Epithelial cell of esophagus (primary cell): ENCODE measurements at regions not wholly inside any gene's neighbourhood (a gene's known extent, or its start where the extent isn't known, plus 50 kb on each side); places are given as distances from the start of the nearest gene placed in this dataset.

Experiments
- DNase-seq: peaks from one replicate; pipeline ENCODE4 v3.0.0; 2010; ENCODE audit warnings: low read depth
- H3K4me3 ChIP-seq: 2 replicates; pipeline ENCODE4 v1.5.1; 2011; ENCODE audit warnings: mild to moderate bottlenecking, low read length, control low read depth
- TF ChIP-seq, protein P1 (sequence below): IDR thresholded peaks from 2 replicates; pipeline ENCODE4 v1.5.1; 2011; ENCODE audit warnings: low read depth, mild to moderate bottlenecking, low read length, control low read depth, inconsistent platforms; ENCODE audit not compliant: insufficient read depth; ENCODE audit errors: missing control alignments

DNA sequence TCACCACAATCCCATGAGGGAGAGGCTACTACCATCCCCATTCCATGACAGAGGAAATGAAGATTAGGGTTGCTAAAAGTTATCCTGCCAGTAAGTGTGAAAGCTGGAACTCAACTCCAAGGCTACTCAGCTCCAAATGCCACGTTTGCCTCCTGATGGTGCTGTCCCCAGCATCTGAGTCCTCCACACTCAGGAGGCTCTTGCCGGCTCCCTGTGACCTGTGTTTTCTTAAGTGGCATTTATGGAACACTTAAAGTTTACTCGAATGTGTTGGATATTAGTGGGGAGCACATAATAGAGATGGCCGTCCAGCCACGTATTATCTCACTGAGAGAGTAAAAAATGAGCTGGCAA lies 267.9 kb downstream of the CBLN1 start:
- no peak for DNase-seq
- TF ChIP-seq, protein P1, sequence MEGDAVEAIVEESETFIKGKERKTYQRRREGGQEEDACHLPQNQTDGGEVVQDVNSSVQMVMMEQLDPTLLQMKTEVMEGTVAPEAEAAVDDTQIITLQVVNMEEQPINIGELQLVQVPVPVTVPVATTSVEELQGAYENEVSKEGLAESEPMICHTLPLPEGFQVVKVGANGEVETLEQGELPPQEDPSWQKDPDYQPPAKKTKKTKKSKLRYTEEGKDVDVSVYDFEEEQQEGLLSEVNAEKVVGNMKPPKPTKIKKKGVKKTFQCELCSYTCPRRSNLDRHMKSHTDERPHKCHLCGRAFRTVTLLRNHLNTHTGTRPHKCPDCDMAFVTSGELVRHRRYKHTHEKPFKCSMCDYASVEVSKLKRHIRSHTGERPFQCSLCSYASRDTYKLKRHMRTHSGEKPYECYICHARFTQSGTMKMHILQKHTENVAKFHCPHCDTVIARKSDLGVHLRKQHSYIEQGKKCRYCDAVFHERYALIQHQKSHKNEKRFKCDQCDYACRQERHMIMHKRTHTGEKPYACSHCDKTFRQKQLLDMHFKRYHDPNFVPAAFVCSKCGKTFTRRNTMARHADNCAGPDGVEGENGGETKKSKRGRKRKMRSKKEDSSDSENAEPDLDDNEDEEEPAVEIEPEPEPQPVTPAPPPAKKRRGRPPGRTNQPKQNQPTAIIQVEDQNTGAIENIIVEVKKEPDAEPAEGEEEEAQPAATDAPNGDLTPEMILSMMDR, result no peak
- no peak overlapping the region for H3K4me3 ChIP-seq

DNA sequence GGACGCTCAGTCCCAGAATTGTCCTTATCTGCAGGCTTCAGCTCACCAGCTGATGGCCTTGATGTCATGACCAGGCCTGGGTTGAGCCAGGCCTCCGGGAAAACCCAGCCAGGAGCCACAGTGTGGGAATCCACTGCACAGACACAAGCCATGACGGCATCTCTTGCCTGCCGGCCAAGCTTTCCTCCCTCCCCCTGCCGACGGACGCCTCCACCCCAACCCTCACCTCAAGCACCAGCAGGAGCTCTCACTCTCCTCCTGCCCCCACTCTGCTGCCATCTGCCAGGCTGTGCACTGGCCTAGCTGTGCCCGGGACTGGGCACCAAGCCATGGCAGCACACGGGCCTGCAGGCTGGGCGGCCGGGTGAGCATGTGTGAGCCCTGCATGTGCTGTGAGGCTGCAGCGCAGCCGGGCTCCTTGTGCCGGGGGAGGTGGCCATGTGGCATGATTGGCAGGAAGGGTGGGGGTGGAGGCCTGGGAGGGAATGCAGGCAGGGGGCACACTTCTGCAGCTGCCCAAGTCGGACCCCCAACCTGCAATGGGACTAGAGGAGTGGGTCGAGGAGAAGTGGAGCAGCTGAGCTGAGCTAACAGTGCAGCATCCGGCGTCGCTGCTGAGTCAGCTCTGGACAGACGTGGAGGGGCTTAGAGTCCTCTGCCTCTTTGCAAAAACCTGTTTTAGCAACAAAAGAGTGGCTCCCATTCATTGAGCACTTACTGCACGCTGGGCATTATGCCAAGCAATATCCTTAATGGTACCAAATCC lies 268.5 kb downstream of the CBLN1 start:
- TF ChIP-seq, protein P1, result no peak
- no peak for DNase-seq
- H3K4me3 ChIP-seq, result no peak overlapping the region

DNA sequence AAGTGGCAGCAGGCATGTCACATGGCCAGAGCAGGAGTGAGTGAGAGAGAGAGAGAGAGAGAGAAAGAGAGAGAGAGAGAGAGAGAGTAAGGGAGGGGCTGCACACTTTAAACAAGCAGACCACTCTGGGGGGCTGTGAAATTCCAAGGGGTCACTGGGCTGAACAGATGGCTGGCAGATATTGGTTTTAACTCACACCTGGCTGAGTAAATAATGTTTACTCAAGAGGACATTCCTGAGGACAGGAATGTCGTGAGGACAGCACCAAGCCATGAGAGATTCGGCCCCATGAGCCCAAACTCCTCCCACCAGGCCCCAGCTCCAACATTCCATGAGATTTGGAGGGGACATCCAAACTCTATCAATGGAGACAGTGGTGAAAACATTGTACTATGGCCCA lies 269.7 kb downstream of the CBLN1 start:
- TF ChIP-seq, protein P1, result no peak
- no peak for DNase-seq

DNA sequence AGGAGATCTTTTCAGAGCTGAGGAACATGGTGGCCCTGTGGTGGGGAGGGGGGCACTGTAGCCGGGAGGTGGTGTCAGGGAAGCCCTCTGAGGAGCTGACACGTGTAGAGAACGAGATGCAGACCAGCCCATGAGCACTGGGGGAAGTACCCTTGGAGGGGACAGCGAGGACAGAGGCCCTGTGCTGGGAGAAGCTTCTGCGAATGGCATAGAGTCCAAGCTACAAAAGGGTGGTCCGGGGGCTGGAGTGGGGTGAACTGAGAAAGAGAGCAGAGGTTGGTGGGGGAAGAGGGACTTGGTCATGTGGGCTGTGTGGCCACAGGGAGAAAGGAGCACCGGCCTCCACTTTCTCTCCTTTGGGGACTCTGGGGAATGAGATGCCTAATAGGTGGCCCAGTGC lies 270.8 kb downstream of the CBLN1 start:
- TF ChIP-seq, protein P1, result no peak
- H3K4me3 ChIP-seq, result no peak overlapping the region
- DNase-seq, result no peak

More for the DNA sequence above, 269.7 kb downstream of the CBLN1 start:
- H3K4me3 ChIP-seq, result no peak overlapping the region

DNA sequence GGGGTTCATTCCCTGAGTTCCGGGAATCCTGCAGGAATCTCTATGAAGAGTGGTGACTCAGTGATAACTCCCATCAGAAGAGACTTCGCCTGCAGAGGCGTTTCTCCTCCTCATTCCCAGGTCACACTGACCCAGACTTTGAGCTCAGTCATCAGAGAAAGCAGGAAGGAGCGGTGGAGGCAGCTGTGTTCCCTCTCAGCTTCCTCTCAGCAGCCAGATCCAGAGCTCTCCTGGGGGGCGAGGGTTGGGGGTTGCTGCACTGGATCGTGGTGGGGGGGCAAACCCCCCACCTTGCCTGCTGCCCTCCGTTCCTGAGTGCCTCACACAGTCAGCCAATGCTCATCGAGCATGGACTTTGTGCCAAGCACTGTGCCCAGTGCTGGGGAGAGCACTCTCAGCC lies 271.2 kb downstream of the CBLN1 start:
- no peak for DNase-seq
- TF ChIP-seq, protein P1, result no peak
- H3K4me3 ChIP-seq, result no peak overlapping the region

DNA sequence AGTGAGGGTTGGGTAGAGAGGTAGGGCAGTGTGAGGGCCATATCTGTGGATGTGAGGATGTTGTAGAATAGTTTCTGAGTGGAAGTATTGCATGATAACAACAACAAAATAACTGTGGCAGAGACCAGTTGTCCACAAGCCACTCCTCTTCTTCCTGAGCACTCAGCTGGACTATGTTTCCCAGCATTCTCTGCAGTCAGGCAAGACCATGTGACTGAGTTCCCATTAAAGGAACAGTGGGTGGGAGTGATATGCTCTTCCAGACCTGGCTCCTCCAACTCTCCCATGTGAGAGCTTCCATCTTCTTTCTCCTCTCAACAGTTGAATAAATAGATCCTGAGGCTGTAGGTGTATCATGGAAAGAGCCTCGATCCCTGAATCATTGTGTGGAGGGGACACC lies 272.4 kb downstream of the CBLN1 start:
- no peak overlapping the region for H3K4me3 ChIP-seq
- DNase-seq, result no peak
- TF ChIP-seq, protein P1, result no peak

DNA sequence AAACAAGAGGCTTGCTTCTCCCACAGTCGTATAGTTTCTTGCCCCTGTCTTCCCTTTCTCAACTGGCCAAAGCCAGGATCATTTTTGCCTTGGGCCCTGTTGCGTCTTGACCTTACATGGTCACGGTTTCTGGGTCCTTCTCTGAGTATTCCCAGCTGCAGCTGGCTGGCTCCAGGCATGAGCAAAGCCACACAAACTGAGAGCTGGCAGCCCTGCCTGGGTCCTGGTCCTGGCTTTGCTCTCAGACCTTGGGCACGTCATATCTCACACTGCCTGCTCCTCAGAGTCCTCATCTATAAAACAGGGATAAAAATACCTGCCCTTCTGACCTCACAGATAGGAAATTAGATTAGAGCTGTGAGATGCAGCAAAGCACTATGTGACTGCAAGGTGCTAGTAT lies 277.6 kb downstream of the CBLN1 start:
- TF ChIP-seq, protein P1, result no peak
- no peak overlapping the region for H3K4me3 ChIP-seq
- no peak for DNase-seq
